Activated naive CD4-positive, alpha-beta T cell treated with anti-CD3 and anti-CD28 coated beads, Interleukin-2, amount 10 ng/mL, durations not matched to agents 7 days and 5 days (primary cell): ENCODE measurements at regions not wholly inside any gene's neighbourhood (a gene's known extent, or its start where the extent isn't known, plus 50 kb on each side); places are given as distances from the start of the nearest gene placed in this dataset.

Experiments used
- CTCF ChIA-PET: fragments of 350-600 bp; sonication (Branson Sonifier 250); formaldehyde crosslinking; loops from one replicate; lab custom pipeline; 2021; ENCODE audit warnings: antibody characterized with exemption; lab: Charles Lee
- DNase-seq: peaks from one replicate; pipeline ENCODE4 v3.0.0-alpha.2; 2020
- H3K27ac Mint-ChIP-seq: one replicate; pipeline ENCODE4 v1.8.0; 2021; ENCODE audit warnings: mild to moderate bottlenecking, moderate library complexity, mixed read lengths
- H3K27me3 Mint-ChIP-seq: one replicate; pipeline ENCODE4 v1.8.0; 2021; ENCODE audit warnings: mild to moderate bottlenecking, mixed read lengths
- H3K36me3 Mint-ChIP-seq: one replicate; pipeline ENCODE4 v1.8.0; 2021; ENCODE audit warnings: mixed read lengths
- H3K4me1 Mint-ChIP-seq: one replicate; pipeline ENCODE4 v1.8.0; 2021; ENCODE audit warnings: mixed read lengths
- H3K4me3 Mint-ChIP-seq: one replicate; pipeline ENCODE4 v1.8.0; 2021; ENCODE audit warnings: mild to moderate bottlenecking, moderate library complexity, mixed read lengths
- H3K9me3 Mint-ChIP-seq: one replicate; pipeline ENCODE4 v1.8.0; 2021; ENCODE audit warnings: mixed read lengths

GRCh38 chr9:87149799-87150198 is 202.5 kb upstream of the GAS1 start:
- Mint-ChIP-seq H3K27me3 (peaks cover 32% of the 10 kb centered on the region), H3K27ac (no peak overlapping the region), H3K4me1 (no peaks in the 10 kb centered on the region), H3K4me3 (no peak overlapping the region), H3K36me3 (peaks cover 1% of the 10 kb centered on the region), H3K9me3 (peaks cover 1% of the 10 kb centered on the region)
- no peak for DNase-seq
- CTCF ChIA-PET, result no interaction called here

DNA sequence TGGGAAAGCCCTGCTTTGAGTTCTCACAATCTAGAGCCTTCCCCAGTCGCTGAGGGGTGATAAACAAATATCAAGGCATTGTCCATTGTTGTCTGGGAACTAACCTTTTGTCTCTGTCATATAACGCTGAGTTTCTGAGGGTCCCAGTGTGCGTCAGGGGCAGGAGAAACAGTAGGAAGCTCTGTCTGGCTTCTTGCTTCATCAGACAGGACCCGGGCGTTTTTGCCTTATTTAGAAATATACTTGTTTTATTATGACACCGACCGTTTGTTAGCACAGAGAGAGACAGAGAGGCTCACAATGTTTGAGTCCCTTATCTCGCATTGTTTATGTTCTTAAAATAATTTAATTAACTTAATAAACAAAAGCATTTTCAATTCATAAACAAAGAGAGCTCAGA is 204.9 kb upstream of the GAS1 start:
- CTCF ChIA-PET, result no interaction called here
- H3K36me3 Mint-ChIP-seq, result peaks cover 1% of the 10 kb centered on the region

GRCh38 chr9:87156247-87156646 is 208.9 kb upstream of the GAS1 start:
- Mint-ChIP-seq H3K4me1 (no peaks in the 10 kb centered on the region), H3K4me3 (no peak overlapping the region), H3K27ac (no peak overlapping the region), H3K36me3 (no peaks in the 10 kb centered on the region), H3K27me3 (no peaks in the 10 kb centered on the region), H3K9me3 (no peaks in the 10 kb centered on the region)
- no peak for DNase-seq
- CTCF ChIA-PET, result no interaction called here

More for the DNA sequence above, 204.9 kb upstream of the GAS1 start:
- Mint-ChIP-seq H3K9me3 (peaks cover 1% of the 10 kb centered on the region), H3K27ac (no peak overlapping the region), H3K4me3 (no peak overlapping the region), H3K27me3 (peaks cover 30% of the 10 kb centered on the region), H3K4me1 (no peaks in the 10 kb centered on the region)
- no peak for DNase-seq

DNA sequence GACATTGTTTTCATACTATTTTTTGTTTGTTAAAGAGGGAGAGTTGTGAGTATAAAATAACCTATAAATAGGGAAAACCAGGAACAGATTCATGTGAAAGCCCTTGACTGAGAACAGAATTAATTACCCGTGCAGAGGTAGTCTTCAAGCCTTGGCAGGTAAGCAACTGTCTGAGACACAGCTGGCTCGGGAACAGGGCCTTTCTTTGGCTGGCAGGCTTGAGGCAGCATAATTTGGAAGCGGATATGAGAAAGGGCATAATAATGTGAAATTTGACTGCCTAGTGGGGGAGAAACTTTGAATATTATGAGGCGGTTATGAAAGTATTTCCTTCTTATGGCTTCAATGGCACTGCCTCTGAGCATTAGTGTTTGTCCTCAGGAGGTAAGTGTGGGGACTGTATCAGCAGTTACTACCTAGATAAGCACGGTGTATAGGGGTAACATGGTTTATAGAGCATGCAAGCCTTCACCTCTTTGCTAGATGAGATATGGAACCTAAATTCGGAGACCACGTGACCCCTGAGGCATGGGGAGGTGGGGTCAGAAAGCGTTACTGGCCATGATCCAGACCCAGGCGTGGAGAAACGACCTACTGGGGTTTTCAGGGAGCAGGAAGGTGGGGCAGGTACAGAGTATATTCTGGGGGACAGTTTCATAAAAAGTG is 210.2 kb upstream of the GAS1 start:
- H3K36me3 Mint-ChIP-seq, result no peaks in the 10 kb centered on the region
- no peaks in the 10 kb centered on the region for H3K4me1 Mint-ChIP-seq
- H3K9me3 Mint-ChIP-seq, result no peaks in the 10 kb centered on the region
- no peak overlapping the region for H3K27ac Mint-ChIP-seq
- no peak overlapping the region for H3K4me3 Mint-ChIP-seq
- CTCF ChIA-PET, result no interaction called here
- no peak for DNase-seq
- no peaks in the 10 kb centered on the region for H3K27me3 Mint-ChIP-seq

DNA sequence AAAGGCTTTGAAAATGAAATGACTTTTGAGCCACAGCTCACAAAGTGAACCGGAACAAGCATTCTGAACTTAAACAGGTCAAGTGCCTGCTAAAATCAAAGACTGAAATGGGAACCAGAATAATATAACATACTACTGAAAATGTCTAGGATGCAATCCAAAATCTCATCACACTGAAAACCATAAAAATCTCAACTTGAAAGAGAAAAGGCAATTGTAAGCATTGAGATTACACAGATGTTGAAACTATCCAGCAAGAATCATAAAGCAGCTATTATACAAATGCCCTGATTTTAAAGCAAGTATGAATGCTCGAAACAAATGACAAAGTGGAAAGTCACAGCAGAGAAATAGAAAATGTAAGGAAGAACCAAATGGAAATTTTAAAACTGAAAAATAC is 211.5 kb upstream of the GAS1 start:
- CTCF ChIA-PET, result no interaction called here
- H3K4me3 Mint-ChIP-seq, result no peak overlapping the region
- no peaks in the 10 kb centered on the region for H3K36me3 Mint-ChIP-seq
- H3K4me1 Mint-ChIP-seq, result no peaks in the 10 kb centered on the region
- no peaks in the 10 kb centered on the region for H3K27me3 Mint-ChIP-seq
- H3K9me3 Mint-ChIP-seq, result no peaks in the 10 kb centered on the region
- no peak for DNase-seq
- no peak overlapping the region for H3K27ac Mint-ChIP-seq

DNA sequence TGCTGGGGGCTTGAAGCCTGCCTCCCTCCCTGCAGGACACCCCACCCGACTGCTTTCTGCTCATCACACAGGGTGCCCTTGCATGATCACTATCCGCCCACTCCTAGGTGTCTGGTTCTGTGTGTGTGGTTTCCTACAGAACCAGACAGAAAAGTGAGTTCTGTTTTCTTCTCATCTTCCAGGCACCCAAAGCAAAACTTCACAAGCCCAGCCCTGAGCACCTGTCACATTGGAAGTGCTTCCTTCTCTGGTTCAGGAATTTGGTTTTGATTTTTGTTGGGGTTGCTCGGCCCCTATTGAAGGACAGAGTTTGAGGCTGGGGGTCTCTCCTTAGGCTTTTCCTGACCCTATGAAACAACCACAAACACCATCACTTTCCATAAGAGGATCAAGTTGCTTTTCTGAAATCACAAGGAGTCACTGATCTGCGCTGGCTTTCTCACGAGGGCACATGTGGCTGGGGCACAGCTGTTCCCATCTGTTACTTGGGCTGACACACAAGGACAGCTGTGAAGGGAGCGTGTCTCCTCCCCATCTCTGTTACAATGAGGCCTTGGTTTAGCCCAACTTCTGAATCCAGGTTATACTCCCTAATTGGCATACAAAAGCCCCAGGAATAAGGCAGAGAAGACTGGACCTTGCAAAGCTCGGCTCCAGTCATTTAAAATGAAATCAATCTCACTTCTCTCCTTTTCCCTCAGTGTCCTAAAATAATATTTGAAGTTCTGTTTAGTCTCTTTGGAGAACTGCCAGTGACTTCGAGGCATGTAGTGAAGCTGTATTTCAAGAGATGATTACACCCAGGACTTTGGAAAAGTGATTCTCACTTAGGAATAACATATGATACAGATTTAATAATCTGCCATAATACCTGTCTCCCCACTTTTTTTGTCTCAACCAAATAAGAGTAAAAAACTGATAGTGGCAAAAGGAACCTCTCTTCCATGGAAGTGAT is 213.1 kb upstream of the GAS1 start:
- Mint-ChIP-seq H3K27me3 (no peaks in the 10 kb centered on the region), H3K9me3 (no peaks in the 10 kb centered on the region), H3K4me3 (no peak overlapping the region), H3K36me3 (no peaks in the 10 kb centered on the region), H3K4me1 (no peaks in the 10 kb centered on the region), H3K27ac (no peak overlapping the region)
- CTCF ChIA-PET, result no interaction called here
- no peak for DNase-seq

- H3K27me3 Mint-ChIP-seq, result no peaks in the 10 kb centered on the region
- H3K36me3 Mint-ChIP-seq, result no peaks in the 10 kb centered on the region
- no peak overlapping the region for H3K27ac Mint-ChIP-seq
- no peaks in the 10 kb centered on the region for H3K9me3 Mint-ChIP-seq
- DNase-seq, result no peak
- no peak overlapping the region for H3K4me3 Mint-ChIP-seq
- no peaks in the 10 kb centered on the region for H3K4me1 Mint-ChIP-seq
- CTCF ChIA-PET, result no interaction called here
Measured at GRCh38 chr9:87167161-87167560, 219.9 kb upstream of the GAS1 start.

GRCh38 chr9:87167582-87167981 is 220.3 kb upstream of the GAS1 start:
- H3K4me1 Mint-ChIP-seq, result no peaks in the 10 kb centered on the region
- no peak overlapping the region for H3K4me3 Mint-ChIP-seq
- CTCF ChIA-PET, result no interaction called here
- no peak for DNase-seq
- no peaks in the 10 kb centered on the region for H3K36me3 Mint-ChIP-seq
- no peaks in the 10 kb centered on the region for H3K27me3 Mint-ChIP-seq
- no peak overlapping the region for H3K27ac Mint-ChIP-seq
- no peaks in the 10 kb centered on the region for H3K9me3 Mint-ChIP-seq

GRCh38 chr9:87178302-87178701 is 231.0 kb upstream of the GAS1 start:
- Mint-ChIP-seq H3K36me3 (no peaks in the 10 kb centered on the region), H3K4me3 (no peak overlapping the region), H3K27me3 (no peaks in the 10 kb centered on the region), H3K9me3 (no peaks in the 10 kb centered on the region), H3K27ac (no peak overlapping the region), H3K4me1 (no peaks in the 10 kb centered on the region)
- no peak for DNase-seq
- CTCF ChIA-PET, result no interaction called here

DNA sequence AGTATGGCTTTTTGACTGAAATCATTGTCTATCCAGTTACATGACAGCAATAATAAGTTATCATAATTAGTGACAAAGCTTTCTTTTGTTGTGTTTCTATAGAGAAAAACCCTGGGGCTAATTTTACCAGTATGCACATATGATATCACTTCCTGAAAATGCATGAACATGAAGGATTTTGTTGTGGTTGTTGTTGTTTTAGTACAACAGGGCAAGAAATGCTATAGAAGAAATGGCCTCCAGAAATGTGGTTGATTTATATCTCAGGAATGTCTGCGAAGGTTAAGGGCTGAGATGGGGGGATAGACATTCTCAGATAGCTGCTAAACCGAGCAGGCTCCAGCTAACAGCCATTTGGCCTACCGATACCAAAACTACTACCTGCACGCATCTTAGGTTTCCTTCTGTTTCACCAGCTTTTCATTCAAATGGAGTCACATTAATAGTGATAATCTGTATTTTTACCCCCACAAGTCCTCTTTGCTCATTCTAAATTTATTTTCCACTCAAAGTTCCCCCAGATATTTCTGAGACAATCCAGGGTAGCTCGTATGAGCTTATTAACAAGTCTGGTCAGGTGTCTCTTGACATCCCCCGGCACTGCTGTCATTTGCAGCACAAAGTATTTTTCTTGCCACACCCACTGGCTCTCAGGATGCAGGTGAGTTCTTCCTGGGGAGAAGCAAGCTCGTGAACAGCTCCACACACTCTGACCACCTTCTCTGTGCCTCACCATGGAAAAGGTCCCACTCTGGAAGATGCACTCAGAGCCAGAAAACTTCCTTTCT is 232.4 kb upstream of the GAS1 start:
- Mint-ChIP-seq H3K4me1 (no peaks in the 10 kb centered on the region), H3K9me3 (no peaks in the 10 kb centered on the region), H3K36me3 (no peaks in the 10 kb centered on the region), H3K27ac (no peak overlapping the region), H3K27me3 (no peaks in the 10 kb centered on the region), H3K4me3 (no peak overlapping the region)
- CTCF ChIA-PET, result no interaction called here
- no peak for DNase-seq

- CTCF ChIA-PET, result no interaction called here
- no peak overlapping the region for H3K4me3 Mint-ChIP-seq
- DNase-seq, result no peak
- no peaks in the 10 kb centered on the region for H3K4me1 Mint-ChIP-seq
- no peaks in the 10 kb centered on the region for H3K27me3 Mint-ChIP-seq
- no peak overlapping the region for H3K27ac Mint-ChIP-seq
- no peaks in the 10 kb centered on the region for H3K9me3 Mint-ChIP-seq
- no peaks in the 10 kb centered on the region for H3K36me3 Mint-ChIP-seq
Measured at GRCh38 chr9:87180361-87180760, 233.1 kb upstream of the GAS1 start.

- H3K4me3 Mint-ChIP-seq, result no peak overlapping the region
- no peaks in the 10 kb centered on the region for H3K36me3 Mint-ChIP-seq
- H3K9me3 Mint-ChIP-seq, result no peaks in the 10 kb centered on the region
- no peaks in the 10 kb centered on the region for H3K27me3 Mint-ChIP-seq
- no peaks in the 10 kb centered on the region for H3K4me1 Mint-ChIP-seq
- H3K27ac Mint-ChIP-seq, result no peak overlapping the region
- CTCF ChIA-PET, result no interaction called here
- no peak for DNase-seq
Measured at GRCh38 chr9:87180841-87181240, 233.5 kb upstream of the GAS1 start.

DNA sequence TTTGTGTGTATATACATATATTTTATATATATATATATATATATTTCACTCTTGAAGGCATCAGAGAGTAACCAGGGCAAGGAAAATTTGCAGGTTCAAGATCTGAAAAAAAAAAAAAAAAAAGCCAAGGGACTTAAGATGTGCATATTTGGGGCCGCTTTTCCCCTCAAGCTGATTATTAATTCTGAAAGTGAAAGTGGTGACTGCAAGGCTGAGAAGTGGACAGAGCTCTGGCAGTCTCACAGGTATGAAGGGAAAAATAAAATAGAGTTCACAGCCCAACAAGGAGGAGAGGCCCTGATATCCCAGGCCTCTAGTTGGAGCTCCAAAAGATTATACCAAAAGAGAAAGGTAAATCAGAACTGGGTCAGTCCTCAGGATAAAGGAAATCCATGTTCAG is 234.4 kb upstream of the GAS1 start:
- Mint-ChIP-seq H3K9me3 (no peaks in the 10 kb centered on the region), H3K4me1 (no peaks in the 10 kb centered on the region), H3K27ac (no peak overlapping the region), H3K27me3 (no peaks in the 10 kb centered on the region), H3K36me3 (no peaks in the 10 kb centered on the region), H3K4me3 (no peak overlapping the region)
- CTCF ChIA-PET, result no interaction called here
- DNase-seq, result no peak

DNA sequence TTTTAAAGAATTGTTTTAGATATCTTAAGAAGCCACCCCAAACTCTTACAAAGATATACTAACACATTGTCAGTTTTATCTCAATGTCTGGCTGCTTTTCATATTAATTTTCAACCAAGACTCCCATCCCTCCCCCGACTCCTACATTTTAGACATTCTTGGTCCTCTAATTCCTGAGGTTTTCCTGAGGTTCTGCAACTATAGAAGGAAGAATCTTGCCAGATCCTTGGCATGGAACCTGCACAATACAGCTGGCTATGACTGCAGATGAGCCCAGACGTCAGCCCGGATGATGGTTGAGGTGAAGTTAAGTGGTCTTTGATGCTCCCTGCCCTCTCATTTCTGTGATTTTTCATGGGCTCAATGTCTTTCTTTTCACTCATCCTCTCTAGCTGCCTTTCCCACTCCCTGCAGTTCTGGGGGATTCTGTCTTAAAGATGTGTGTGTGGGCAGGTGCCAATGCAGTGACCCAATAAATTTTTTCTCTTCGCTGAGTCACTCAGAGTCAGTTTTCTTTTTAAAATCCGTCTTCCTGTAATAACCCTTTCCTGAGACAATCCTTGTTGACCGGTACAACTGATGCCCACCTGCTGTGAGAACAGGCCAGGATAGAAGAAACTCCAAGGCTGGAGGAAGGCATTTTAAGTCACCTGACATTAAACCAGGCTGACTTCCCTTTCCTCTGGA is 237.8 kb upstream of the GAS1 start:
- Mint-ChIP-seq H3K4me1 (no peaks in the 10 kb centered on the region), H3K4me3 (no peak overlapping the region), H3K27ac (no peak overlapping the region), H3K27me3 (no peaks in the 10 kb centered on the region), H3K9me3 (no peaks in the 10 kb centered on the region), H3K36me3 (no peaks in the 10 kb centered on the region)
- CTCF ChIA-PET, result no interaction called here
- no peak for DNase-seq
